ENCODE measurements at regions not wholly inside any gene's neighbourhood (a gene's known extent, or its start where the extent isn't known, plus 50 kb on each side); places are given as distances from the start of the nearest gene placed in this dataset.

- no peak for TF ChIP-seq CTCF (conservative IDR thresholded peaks at IDR 0.05 in 1 of 2, IDR thresholded peaks at IDR 0.05 in 1 of 2; ENCODE audit: extremely low read depth in 1 of 2, insufficient read depth in 1 of 2, low read depth in 1 of 2, low read length in 2 of 2)
- TF ChIP-seq EZH2 (IDR thresholded peaks at IDR 0.05; ENCODE audit: borderline replicate concordance, low read length), result no peak
These were observed 1953.0 kb upstream of the IGFBP7 start for GRCh38 chr4:59063015-59063720.

Data from mammary epithelial cell (primary cell).